ENCODE measurements at regions not wholly inside any gene's neighbourhood (a gene's known extent, or its start where the extent isn't known, plus 50 kb on each side); places are given as distances from the start of the nearest gene placed in this dataset.

- H3K36me3 ChIP-seq (ENCODE audit: insufficient read depth, low read length), result no peaks in the 10 kb centered on the region
- no peaks in the 10 kb centered on the region for H3K9me2 ChIP-seq (replicated peaks; ENCODE audit: insufficient read depth, low read length)
- peak overlapping the region; percentile 78 for H3K27ac ChIP-seq (ENCODE audit: low read length)
- H3K4me3 ChIP-seq (ENCODE audit: low read length), result no peak overlapping the region
- H3K9ac ChIP-seq (ENCODE audit: low read length), result peak overlapping the region; percentile 52
- no peaks in the 10 kb centered on the region for H3K27me3 ChIP-seq (ENCODE audit: low read length)
- H3K9me3 ChIP-seq (ENCODE audit: low read length), result no peaks in the 10 kb centered on the region
- peak; percentile 65 for DNase-seq
- peaks cover 55% of the 10 kb centered on the region for H3K4me1 ChIP-seq (ENCODE audit: low read length)
- peaks cover 86% of the 10 kb centered on the region for H4K20me1 ChIP-seq (ENCODE audit: insufficient read depth, low read depth, low read length)
- no peak overlapping the region for H2AFZ ChIP-seq (ENCODE audit: low read length)
- H3K4me2 ChIP-seq (ENCODE audit: low read depth, low read length, poor library complexity, severe bottlenecking), result peak overlapping the region; percentile 37
- H3K79me2 ChIP-seq (ENCODE audit: low read length), result peaks cover 99% of the 10 kb centered on the region
Measured at GRCh38 chr12:124493809-124494750, 73.3 kb downstream of the NCOR2 start.

- H3K36me3 ChIP-seq (ENCODE audit: insufficient read depth, low read length), result no peaks in the 10 kb centered on the region
- H3K27me3 ChIP-seq (ENCODE audit: low read length), result no peaks in the 10 kb centered on the region
- H3K9me2 ChIP-seq (replicated peaks; ENCODE audit: insufficient read depth, low read length), result no peaks in the 10 kb centered on the region
- H3K4me2 ChIP-seq (ENCODE audit: low read depth, low read length, poor library complexity, severe bottlenecking), result no peak overlapping the region
- no peak overlapping the region for H3K4me3 ChIP-seq (ENCODE audit: low read length)
- peak overlapping the region; percentile 51 for H3K27ac ChIP-seq (ENCODE audit: low read length)
- H3K9me3 ChIP-seq (ENCODE audit: low read length), result no peaks in the 10 kb centered on the region
- peaks cover 94% of the 10 kb centered on the region for H3K79me2 ChIP-seq (ENCODE audit: low read length)
- H3K9ac ChIP-seq (ENCODE audit: low read length), result no peak overlapping the region
- peaks cover 48% of the 10 kb centered on the region for H3K4me1 ChIP-seq (ENCODE audit: low read length)
- H2AFZ ChIP-seq (ENCODE audit: low read length), result no peak overlapping the region
- peaks cover 83% of the 10 kb centered on the region for H4K20me1 ChIP-seq (ENCODE audit: insufficient read depth, low read depth, low read length)
- no peak for DNase-seq
Measured at GRCh38 chr12:124492879-124493808, 74.3 kb downstream of the NCOR2 start.

- Histone ChIP-seq H3K4me1 (ENCODE audit: low read length) (peaks cover 36% of the 10 kb centered on the region), H3K4me3 (ENCODE audit: low read length) (no peak overlapping the region), H2AFZ (ENCODE audit: low read length) (no peak overlapping the region), H3K4me2 (ENCODE audit: low read depth, low read length, poor library complexity, severe bottlenecking) (no peak overlapping the region), H3K36me3 (ENCODE audit: insufficient read depth, low read length) (no peaks in the 10 kb centered on the region), H3K27me3 (ENCODE audit: low read length) (no peaks in the 10 kb centered on the region), H3K9me3 (ENCODE audit: low read length) (no peaks in the 10 kb centered on the region), H3K27ac (ENCODE audit: low read length) (no peak overlapping the region), H3K9me2 (replicated peaks; ENCODE audit: insufficient read depth, low read length) (no peaks in the 10 kb centered on the region), H3K79me2 (ENCODE audit: low read length) (peaks cover 93% of the 10 kb centered on the region), H4K20me1 (ENCODE audit: insufficient read depth, low read depth, low read length) (peaks cover 78% of the 10 kb centered on the region), H3K9ac (ENCODE audit: low read length) (no peak overlapping the region)
- DNase-seq, result no peak
Measured at GRCh38 chr12:124491856-124492420, 75.5 kb downstream of the NCOR2 start.

- Histone ChIP-seq H3K4me3 (ENCODE audit: low read length) (no peak overlapping the region), H3K4me1 (ENCODE audit: low read length) (peaks cover 30% of the 10 kb centered on the region), H3K9ac (ENCODE audit: low read length) (no peak overlapping the region), H3K36me3 (ENCODE audit: insufficient read depth, low read length) (no peaks in the 10 kb centered on the region), H3K9me2 (replicated peaks; ENCODE audit: insufficient read depth, low read length) (no peaks in the 10 kb centered on the region), H3K27me3 (ENCODE audit: low read length) (no peaks in the 10 kb centered on the region), H3K27ac (ENCODE audit: low read length) (no peak overlapping the region), H3K4me2 (ENCODE audit: low read depth, low read length, poor library complexity, severe bottlenecking) (no peak overlapping the region), H2AFZ (ENCODE audit: low read length) (no peak overlapping the region), H3K79me2 (ENCODE audit: low read length) (peaks cover 90% of the 10 kb centered on the region), H3K9me3 (ENCODE audit: low read length) (no peaks in the 10 kb centered on the region), H4K20me1 (ENCODE audit: insufficient read depth, low read depth, low read length) (peaks cover 76% of the 10 kb centered on the region)
- no peak for DNase-seq
Measured at GRCh38 chr12:124491310-124491709, 76.1 kb downstream of the NCOR2 start.

GRCh38 chr12:124490584-124491305, 76.7 kb downstream of the NCOR2 start:
- peaks cover 24% of the 10 kb centered on the region for H3K4me1 ChIP-seq (ENCODE audit: low read length)
- H4K20me1 ChIP-seq (ENCODE audit: insufficient read depth, low read depth, low read length), result peaks cover 71% of the 10 kb centered on the region
- H3K4me2 ChIP-seq (ENCODE audit: low read depth, low read length, poor library complexity, severe bottlenecking), result no peak overlapping the region

GRCh38 chr12:124489915-124490583, 77.4 kb downstream of the NCOR2 start:
- Histone ChIP-seq H3K4me1 (ENCODE audit: low read length) (peaks cover 17% of the 10 kb centered on the region), H3K4me2 (ENCODE audit: low read depth, low read length, poor library complexity, severe bottlenecking) (no peak overlapping the region), H3K27me3 (ENCODE audit: low read length) (no peaks in the 10 kb centered on the region), H3K4me3 (ENCODE audit: low read length) (no peak overlapping the region), H3K36me3 (ENCODE audit: insufficient read depth, low read length) (no peaks in the 10 kb centered on the region), H2AFZ (ENCODE audit: low read length) (no peak overlapping the region), H3K9me3 (ENCODE audit: low read length) (no peaks in the 10 kb centered on the region), H3K79me2 (ENCODE audit: low read length) (peaks cover 81% of the 10 kb centered on the region), H3K9me2 (replicated peaks; ENCODE audit: insufficient read depth, low read length) (no peaks in the 10 kb centered on the region), H3K27ac (ENCODE audit: low read length) (no peak overlapping the region), H3K9ac (ENCODE audit: low read length) (no peak overlapping the region), H4K20me1 (ENCODE audit: insufficient read depth, low read depth, low read length) (peaks cover 65% of the 10 kb centered on the region)
- DNase-seq, result no peak

More at GRCh38 chr12:124490584-124491305, 76.7 kb downstream of the NCOR2 start:
- H3K27me3 ChIP-seq (ENCODE audit: low read length), result no peaks in the 10 kb centered on the region
- no peak overlapping the region for H3K9ac ChIP-seq (ENCODE audit: low read length)
- H3K27ac ChIP-seq (ENCODE audit: low read length), result no peak overlapping the region
- no peaks in the 10 kb centered on the region for H3K36me3 ChIP-seq (ENCODE audit: insufficient read depth, low read length)
- H3K79me2 ChIP-seq (ENCODE audit: low read length), result peaks cover 85% of the 10 kb centered on the region
- H2AFZ ChIP-seq (ENCODE audit: low read length), result no peak overlapping the region
- H3K4me3 ChIP-seq (ENCODE audit: low read length), result no peak overlapping the region
- H3K9me3 ChIP-seq (ENCODE audit: low read length), result no peaks in the 10 kb centered on the region
- no peak for DNase-seq
- H3K9me2 ChIP-seq (replicated peaks; ENCODE audit: insufficient read depth, low read length), result no peaks in the 10 kb centered on the region

- Histone ChIP-seq H3K9me3 (ENCODE audit: low read length) (no peaks in the 10 kb centered on the region), H3K9me2 (replicated peaks; ENCODE audit: insufficient read depth, low read length) (no peaks in the 10 kb centered on the region), H3K27ac (ENCODE audit: low read length) (no peak overlapping the region), H3K4me3 (ENCODE audit: low read length) (no peak overlapping the region), H3K4me2 (ENCODE audit: low read depth, low read length, poor library complexity, severe bottlenecking) (no peak overlapping the region), H2AFZ (ENCODE audit: low read length) (no peak overlapping the region), H3K27me3 (ENCODE audit: low read length) (no peaks in the 10 kb centered on the region), H3K36me3 (ENCODE audit: insufficient read depth, low read length) (0 out of 2 replicates have a peak, but pooled peaks cover 3% of the 10 kb centered on the region), H3K4me1 (ENCODE audit: low read length) (peaks cover 9% of the 10 kb centered on the region), H4K20me1 (ENCODE audit: insufficient read depth, low read depth, low read length) (peaks cover 57% of the 10 kb centered on the region), H3K9ac (ENCODE audit: low read length) (no peak overlapping the region), H3K79me2 (ENCODE audit: low read length) (peaks cover 75% of the 10 kb centered on the region)
- DNase-seq, result no peak
Measured at GRCh38 chr12:124489220-124489619, 78.2 kb downstream of the NCOR2 start.

All from Karpas-422 (cell line).